GM21825 (cell line): ENCODE measurements at regions not wholly inside any gene's neighbourhood (a gene's known extent, or its start where the extent isn't known, plus 50 kb on each side); places are given as distances from the start of the nearest gene placed in this dataset.

ENCODE experiments used
- ATAC-seq: cut with Tn5 transposase; IDR thresholded peaks from one replicate; pipeline ENCODE4 v1.9.1; 2021; ENCODE audit warnings: mild to moderate bottlenecking, moderate library complexity; ENCODE audit not compliant: unreplicated experiment

DNA sequence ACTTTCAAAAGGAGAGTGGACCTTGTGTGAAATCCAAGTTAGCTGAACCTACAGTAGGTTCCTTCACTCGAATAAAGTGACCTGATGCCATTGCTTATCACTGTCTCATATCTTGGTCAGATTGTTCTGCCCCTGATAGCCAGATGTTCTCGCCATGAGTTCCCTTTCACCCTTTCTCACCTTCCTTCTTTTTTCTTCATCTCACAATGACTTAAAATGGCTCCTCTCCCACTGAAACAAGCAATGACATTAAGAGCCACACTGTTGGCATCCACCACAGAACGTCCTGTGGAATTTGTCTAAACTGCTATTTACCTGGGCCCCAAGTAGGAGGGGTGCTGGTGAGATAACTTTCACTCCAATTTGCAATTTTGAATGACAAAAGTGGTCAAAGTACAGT, 227.6 kb upstream of the PPP1R2C start:
- ATAC-seq: no peak

DNA sequence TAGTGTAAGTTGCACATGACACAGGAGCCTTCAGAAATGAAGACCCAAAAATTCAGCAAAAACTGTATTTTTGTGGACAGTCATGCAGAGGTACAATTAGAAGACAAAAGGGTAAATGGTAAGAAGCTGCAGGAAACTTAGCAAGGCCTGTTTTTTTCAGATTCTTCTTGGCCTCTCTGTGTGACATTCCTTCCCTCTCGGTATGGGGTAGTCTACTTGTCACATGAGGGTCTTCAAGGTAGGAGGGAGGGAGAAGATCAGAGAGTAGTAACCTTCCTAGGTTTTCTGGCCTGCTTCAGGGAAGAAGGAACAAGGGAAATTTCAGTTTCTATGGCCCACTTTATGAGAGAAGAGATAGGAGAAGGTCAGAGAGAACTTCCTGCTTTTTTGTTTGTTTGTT, 230.4 kb upstream of the PPP1R2C start:
- no peak for ATAC-seq

DNA sequence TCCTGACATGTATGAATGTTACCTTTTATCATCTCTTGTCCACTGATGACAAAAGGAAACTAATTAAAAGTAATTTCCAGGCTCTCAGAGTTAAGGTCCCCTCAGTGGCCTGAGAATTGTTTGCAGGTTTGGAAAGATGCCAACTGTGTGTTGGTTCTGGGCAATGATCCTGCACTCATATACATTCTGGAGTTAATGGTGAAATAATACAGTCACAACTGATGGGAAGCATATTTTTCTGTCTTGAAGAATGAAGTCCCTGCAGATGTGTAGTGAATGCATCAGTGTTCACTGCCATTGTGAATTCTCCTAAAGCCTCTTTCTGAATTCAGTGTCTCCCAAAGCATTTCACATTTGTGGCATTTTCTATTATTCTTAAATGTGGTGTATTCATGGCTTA, 238.1 kb upstream of the PPP1R2C start:
- no peak for ATAC-seq

DNA sequence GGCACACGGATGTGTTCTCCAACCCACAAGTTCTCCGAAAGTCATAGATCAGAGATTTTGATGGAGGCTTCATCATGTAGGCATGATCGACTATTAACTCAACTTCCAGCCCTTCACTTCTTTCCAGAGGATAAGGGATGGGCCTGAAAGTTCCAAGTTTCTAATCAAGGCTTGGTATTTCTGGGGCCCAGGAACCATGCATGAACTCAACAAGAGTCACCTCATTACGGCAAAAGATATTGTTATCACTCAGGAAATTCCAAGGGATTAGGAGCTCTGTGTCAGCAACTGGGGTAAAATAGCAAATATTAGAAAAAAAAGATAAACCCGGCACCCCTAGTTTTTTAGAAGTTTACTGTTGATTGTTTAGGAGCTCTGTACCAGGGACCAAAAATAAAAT, 240.1 kb upstream of the PPP1R2C start:
- ATAC-seq: no peak

DNA sequence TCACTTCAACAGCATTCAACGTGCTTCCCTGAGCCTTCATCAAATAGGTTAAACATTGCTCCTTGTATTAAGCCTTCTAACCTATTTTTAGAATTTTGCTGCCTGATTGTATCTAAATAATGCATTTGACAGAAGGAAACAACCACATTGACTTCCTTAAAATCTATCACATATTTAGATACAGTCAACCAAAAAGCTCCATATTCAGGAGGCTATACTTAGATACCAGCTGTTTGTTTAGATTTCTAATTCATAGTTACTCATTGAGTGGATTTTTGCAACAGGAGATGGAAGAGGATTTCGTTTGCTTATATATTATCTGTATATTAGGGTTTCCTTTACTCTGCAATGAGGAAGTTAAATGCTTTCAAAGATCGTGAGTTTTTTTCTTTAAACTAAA, 241.1 kb upstream of the PPP1R2C start:
- no peak for ATAC-seq

DNA sequence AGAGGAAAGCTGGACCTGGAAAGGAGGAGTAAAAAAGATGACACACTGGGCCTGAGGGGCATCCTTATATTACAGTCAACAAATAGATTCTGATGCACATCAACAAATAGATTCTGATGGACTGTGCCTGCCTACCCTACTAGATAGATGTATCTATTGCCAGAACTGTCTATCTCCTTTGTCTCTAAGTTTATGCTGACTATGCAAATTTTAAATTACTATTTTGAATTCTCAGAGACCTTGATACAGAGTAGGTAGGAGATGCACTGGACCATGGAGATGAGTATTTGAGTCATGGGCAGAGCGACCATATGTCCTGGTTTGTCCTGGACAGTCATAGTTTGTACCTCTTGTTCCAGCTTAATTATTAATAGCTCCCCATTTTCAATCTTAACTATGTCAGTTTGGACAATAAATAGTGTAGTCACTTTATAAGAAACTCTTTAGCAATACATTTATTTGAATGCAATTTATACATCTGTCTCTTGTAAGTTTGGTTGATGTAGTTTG, 247.9 kb upstream of the PPP1R2C start:
- ATAC-seq: no peak

DNA sequence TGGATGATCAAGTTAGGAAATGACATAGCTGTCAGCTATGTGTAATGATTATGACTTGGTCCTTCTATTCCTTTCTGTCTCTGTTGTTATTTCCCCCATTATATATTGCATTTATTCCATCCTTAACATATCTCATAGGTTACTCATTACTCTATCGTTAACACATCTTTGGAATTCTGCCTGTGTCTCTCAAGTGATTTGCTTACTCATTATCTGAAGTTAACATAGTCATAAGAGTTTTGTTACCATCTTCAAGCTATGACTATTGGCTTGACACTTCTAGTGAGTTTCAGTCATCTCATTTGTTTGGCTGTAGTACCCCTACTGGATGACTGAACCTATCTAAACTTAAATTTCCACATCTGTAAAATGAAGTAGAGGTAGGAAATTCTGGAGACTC, 286.1 kb upstream of the PPP1R2C start:
- no peak for ATAC-seq

DNA sequence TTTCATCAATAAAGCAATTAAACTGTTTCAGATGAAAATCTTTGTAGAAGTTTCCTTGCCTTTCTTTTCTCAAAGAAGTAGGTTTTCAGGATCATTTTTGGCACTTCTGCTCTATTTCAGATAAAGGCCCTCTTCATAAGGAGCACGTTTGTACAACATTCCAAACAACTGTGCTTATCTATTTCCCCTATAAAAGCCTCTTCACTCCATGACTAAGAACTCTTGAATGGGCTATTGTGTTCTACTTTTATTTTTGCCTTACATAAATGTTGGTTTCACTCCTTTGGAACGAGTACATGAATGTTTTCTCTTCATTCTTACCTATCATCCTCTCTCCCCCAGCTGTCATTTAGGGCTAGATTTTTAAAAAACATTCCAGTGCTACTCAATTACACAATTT, 288.0 kb upstream of the PPP1R2C start:
- no peak for ATAC-seq

DNA sequence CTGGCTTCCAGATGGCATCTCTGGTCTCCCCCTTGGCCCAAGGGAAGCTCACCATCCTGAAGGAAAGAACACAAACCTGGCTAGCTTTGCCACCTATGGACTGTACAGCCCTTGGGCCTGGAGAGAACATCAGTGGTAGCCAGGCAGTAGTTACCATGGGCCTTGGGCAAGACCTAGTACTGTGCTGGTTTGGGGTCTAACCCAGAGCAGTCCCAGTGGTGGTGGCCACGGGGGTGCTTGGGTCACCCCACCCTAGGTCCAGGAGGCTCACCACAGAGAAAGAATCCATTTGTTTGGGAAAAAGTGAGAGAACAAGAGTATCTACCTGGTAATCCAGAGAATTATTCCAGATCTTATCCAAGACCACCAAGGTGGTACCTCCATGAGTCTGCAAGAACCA, 290.7 kb upstream of the PPP1R2C start:
- ATAC-seq: no peak

DNA sequence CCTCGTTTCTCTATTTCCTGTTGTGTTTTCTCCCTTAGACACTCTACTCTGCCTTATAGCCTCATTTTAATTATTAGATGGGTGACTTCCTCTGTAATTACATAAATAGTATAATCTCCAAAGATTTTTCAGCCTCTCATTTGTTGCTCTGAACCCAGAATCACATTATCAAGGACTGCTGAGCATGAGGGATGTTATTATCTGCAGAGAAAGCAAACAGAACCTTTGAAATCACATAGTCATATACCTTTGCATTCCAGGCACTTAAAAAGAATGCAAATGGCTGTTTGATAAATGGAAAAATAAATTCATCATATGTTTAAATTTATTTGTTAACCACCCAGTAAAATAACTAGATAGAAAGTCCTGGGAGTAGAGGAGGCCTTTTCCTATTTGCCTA, 305.1 kb upstream of the PPP1R2C start:
- no peak for ATAC-seq

DNA sequence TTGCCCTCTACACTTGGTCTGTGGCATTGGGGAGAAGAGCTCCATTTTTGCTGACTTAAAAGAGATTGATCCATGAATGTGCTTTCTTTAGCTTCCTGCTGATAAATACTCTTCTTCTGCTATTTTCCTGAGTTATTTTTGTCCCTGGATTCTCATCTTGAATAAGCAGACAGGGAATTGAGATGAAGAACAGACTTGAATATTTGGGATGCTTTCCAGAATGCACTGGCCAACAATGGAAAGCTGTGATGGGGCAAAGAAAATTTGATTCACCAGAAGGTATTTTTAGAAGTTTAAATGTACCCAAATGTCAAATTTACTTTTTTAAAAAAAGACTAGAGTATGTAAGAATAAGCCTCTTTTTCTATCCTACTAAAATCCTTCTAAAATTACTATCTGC, 309.9 kb upstream of the PPP1R2C start:
- ATAC-seq: no peak

DNA sequence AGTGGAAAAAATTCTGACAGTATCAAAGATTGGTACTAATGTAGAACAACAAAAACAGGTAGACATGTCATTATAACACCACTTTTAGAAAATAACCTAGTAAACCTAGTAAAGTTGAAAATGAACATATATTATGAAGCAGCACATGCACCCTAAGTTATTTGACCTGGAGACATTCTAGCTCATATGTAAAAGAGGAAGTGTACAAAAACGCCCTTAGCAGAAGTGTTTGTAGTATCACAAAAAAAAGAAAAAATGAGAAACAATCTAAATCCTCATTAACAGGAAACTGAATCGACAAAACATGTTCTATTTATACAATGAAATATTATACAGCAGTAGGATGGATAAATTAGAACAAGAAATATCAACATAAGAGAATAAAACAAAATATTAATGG, 318.9 kb upstream of the PPP1R2C start:
- no peak for ATAC-seq

DNA sequence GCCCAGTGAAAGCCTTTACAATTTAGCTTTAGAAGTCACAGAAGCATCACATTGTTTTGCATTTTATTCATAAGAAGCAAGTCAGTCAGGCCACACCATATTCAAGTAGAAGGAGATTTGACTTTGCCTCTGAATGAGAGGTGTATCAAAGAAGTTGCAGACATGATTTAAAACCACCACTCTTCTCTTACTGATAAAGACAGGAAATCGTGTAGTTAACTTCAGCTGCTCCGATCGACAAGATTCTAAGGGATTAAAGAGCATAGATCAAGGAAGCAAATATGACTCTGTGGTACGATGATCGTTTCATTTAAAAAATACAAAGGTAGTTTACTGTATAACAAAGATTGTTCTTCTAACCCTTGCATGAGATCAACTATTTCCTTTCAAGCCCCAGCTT, 328.0 kb upstream of the PPP1R2C start:
- no peak for ATAC-seq

DNA sequence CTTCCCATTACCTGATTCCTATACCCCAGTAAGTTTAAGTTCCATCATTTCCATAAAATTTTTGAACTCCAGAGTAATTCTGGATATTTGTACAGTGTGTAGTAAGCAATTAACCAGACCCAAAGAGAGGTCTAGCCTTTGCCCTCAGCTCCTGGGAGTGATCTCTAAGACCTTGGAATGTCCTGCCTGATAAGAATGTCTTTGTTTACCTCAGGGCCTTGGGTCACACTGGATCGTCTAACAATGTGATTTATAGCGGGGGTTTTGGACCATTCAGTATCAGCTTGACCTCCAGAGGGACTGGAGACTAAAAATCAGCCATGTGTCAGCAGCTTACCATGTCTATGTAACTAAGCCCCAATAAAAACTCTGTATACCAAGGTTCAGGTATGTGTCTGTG, 330.9 kb upstream of the PPP1R2C start:
- ATAC-seq: no peak

DNA sequence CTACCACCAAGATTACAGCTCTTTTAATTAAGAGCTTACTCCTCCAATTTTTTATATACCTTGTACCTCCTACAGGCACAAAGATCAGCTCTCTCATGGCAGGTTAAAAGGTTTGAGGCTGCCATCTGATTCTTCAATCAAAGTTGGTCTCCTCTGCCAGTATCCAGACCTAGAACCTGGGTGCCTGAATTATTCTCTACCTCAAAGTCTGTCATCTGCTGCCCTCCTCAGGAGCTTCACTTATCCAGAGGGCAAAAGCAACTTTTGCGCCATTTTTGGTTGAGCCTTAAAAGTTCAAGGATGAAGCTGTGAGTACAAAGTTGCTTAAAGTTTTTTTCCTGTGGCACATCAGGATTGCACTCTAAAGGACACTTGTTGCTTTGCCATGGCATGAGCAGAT, 343.7 kb upstream of the PPP1R2C start:
- no peak for ATAC-seq

DNA sequence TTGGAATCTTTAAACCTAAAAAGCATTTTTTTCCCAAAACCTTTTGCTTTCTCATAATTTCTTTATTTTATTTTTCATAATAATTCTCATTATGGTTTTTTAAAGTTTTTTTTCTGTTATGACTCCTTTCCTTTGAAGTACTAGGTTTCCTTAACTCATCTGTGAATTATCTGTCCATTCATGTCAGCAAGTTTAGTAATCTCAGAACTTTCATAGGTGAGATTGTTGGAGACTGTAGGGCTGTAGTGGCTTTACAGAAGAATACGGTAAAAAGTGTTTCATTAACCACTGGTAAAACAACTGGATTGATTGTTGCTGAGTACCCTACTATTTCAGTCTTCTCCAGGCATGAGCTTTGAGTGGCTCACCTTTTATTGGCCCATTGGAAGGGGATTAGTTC, 361.7 kb upstream of the PPP1R2C start:
- ATAC-seq: no peak

DNA sequence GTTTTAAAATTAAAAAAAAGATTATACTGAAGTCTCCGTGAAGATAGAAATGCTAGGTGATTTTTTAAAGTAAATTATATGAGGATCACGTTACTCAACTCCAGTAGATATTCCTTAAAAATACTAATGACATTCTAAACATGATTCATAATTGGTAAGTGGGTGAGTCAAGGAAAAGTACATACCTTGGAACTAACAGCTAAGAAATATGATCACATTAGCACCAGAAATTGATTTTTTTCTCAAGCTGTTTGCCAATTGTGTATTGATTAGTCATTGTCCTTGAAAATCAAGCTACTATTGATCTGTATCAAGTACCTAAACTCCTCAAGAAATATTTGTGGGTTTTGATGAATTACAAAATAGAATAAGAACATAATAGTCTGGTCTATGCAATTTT, 362.6 kb upstream of the PPP1R2C start:
- ATAC-seq: no peak

DNA sequence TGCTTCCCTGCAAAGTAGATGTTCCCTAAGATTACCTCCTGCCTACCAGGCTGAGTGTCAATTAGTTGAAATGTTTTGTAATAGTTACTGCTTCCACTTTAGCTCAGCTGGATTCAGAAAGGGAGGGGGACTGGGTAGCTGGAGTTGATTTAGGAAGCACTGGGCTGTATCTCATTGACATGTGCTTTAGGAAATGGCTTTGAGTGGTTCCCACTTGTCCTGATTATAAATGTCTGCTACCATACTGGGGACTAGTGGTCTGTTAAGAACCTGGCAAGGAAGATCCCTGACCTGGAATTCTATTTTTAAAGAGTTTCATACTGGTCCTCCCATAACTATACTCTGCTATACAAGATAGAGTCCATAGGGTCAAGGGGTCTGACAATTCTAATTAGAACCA, 363.9 kb upstream of the PPP1R2C start:
- no peak for ATAC-seq

DNA sequence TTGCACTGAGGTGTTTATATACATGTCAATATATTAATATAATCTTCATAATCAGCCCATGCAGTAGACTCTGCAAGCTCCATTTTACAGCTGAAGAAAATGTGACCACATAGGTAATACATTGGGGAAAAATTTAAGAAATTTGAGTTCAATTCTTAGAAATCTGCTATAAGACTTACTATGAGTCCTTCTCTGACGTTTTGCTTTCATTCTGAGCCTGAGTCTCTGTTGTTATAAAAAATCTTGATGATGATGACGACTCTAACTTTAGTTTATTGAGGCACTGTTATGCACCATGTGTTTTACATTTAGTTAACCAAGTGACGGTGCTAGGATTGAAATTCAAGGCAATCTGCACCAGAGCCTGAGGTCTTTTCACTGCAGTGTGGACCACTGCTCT, 370.3 kb upstream of the PPP1R2C start:
- ATAC-seq: no peak

DNA sequence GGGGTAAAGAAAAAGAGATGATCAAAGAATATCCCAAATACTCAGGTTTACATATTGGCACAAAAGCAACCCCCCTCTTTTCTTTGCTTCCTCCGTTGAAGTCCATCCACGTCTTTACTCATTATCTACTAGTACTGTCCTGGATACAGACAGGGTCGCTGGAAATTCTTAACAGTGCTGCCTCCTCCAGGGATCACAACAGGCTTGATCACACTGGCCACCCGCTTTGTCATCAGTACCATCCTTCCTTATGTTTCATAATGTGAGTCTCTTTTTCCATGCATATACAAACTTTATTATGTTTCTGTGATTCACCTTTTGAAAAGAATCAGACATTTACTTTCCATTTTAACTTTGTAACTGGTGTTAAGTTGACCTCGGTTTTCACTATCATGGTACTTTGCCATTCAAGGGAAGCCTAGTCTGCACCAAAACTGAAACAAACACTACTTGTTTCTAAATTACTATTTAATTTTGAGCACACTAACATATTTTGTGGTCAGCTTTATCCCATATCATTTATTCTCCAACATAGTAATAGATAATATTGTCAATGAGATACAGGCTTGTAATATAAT, 387.5 kb upstream of the PPP1R2C start:
- no peak for ATAC-seq

DNA sequence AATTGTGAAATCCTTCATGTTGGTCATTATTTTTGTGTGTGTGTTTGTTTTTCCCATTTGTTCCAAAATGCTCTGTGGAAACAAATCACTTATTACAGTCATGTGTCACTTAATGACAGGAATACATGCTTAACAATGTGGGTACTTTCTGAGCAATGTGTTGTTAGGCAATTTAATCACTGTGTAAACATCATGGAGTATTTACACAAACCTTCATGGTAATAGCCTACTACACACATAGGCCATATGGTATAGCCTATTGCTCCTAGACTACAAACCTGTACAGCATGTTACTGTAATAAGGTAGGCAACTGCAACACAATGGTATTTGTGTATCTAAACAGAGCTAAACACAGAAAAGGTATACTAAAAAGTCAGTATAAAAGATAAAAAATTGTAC, 388.9 kb upstream of the PPP1R2C start:
- ATAC-seq: no peak

DNA sequence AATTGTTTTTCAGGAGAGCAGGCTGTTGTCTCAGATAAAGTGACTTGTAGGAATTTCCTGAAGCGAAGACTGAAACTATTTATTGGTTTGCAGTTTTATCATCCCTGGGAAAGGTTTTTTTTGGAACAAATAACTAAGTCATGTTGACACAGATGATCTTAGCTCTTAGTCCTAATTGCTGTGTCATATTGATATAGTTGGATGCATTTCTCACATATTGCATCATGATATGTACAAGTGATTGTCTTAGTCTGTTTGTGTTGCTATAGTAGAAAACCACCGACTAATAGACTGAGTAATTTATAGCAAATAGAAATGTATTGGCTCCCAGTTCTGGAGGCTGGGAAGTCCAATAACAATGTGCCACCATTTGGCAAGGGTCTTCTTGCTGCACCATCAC, 397.5 kb upstream of the PPP1R2C start:
- no peak for ATAC-seq

DNA sequence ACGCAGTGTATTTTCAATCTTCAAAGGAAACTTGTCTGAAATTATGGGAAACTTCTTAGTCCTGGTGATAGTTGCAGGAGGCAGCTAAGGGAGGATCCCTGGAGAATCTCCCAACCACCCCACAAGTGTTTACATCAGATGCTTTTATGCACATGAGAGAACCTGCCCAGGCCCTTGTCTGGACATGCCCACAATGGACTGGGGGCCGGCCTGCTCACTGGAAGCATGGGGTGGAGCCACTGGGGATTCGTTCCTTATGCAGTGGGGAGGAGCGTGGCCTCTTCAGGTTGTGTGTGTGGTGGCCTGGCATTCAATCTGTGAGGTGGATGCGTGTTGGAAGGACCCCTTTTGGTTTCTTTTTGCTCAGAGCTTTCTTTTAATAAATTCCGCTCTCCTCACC, 398.7 kb upstream of the PPP1R2C start:
- ATAC-seq: no peak

DNA sequence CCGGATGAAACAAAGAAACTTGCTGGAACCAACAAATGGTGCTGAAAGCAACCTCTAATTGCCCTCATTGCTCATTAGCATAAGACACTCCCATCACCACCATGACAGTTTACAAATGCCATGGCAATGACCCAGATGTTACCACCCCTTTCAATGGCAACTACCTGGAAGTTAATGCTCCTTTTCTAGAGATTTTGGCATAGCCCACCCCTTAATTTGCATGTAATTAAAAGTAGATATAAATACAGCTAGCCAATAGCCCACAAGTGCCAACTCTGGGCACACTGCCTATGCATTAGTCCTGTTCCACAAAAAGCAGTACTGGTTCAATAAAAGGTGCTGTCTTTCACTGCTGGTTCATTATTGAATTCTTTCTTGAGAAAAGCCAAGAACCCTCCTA, 410.3 kb upstream of the PPP1R2C start:
- no peak for ATAC-seq
